HepG2 (cell line): ENCODE measurements at regions not wholly inside any gene's neighbourhood (a gene's known extent, or its start where the extent isn't known, plus 50 kb on each side); places are given as distances from the start of the nearest gene placed in this dataset.

Experiments used
- ELF1 ChIP-seq: sonication (generic); formaldehyde crosslinking; IDR thresholded peaks from 2 replicates; pipeline ENCODE4 v1.4.0; 2020; ENCODE audit warnings: missing genetic modification reagents
- ELF3 ChIP-seq: IDR thresholded peaks from 2 replicates; pipeline ENCODE4 v1.6.1; 2016; ENCODE audit warnings: missing genetic modification reagents, missing compliant biosample characterization
- ELF4 ChIP-seq: sonication (generic); formaldehyde crosslinking; IDR thresholded peaks from 2 replicates; pipeline ENCODE4 v1.5.0; 2020; ENCODE audit warnings: missing genetic modification reagents, mild to moderate bottlenecking, moderate library complexity, borderline replicate concordance
- GABPA ChIP-seq, 2 experiments: IDR thresholded peaks; 2 replicates each; pipeline ENCODE4 v1.6.1; 2011 to 2016; ENCODE audit warnings: low read depth in 2 of 2, low read length in 1 of 2, missing biosample characterization in 1 of 2, missing genetic modification characterization in 1 of 2
- GABPB1 ChIP-seq: IDR thresholded peaks from 2 replicates; pipeline ENCODE4 v1.6.1; 2016; ENCODE audit warnings: mild to moderate bottlenecking, missing genetic modification reagents, moderate library complexity, missing compliant biosample characterization
- GATAD2A ChIP-seq: IDR thresholded peaks from 2 replicates; pipeline ENCODE4 v1.6.1; 2016
- NPAS2 ChIP-seq: sonication (generic); formaldehyde crosslinking; IDR thresholded peaks from 2 replicates; pipeline ENCODE4 v1.8.0; 2022; ENCODE audit warnings: mild to moderate bottlenecking, missing genetic modification reagents, borderline replicate concordance
- NR2F1 ChIP-seq, 2 experiments: fragments of 450-650 bp in 1 of 2; formaldehyde crosslinking in 1 of 2; IDR thresholded peaks; 2 replicates each; pipeline versions ENCODE4 v1.5.0 to v1.6.1; 2016 to 2020; ENCODE audit warnings: mild to moderate bottlenecking in 1 of 2, missing compliant biosample characterization in 1 of 2, missing genetic modification reagents in 1 of 2, moderate library complexity in 1 of 2
- PCBP1 ChIP-seq: fragments of 200-400 bp; formaldehyde crosslinking; IDR thresholded peaks from 2 replicates; pipeline ENCODE4 v1.6.1; 2017; ENCODE audit warnings: mild to moderate bottlenecking, low read depth, low read length, borderline replicate concordance
- SP140L ChIP-seq: sonication (generic); formaldehyde crosslinking; IDR thresholded peaks from 2 replicates; pipeline ENCODE4 v1.4.0; 2020; ENCODE audit warnings: missing genetic modification reagents, borderline replicate concordance
- SP2 ChIP-seq: sonication (generic); formaldehyde crosslinking; IDR thresholded peaks from 2 replicates; pipeline ENCODE4 v1.5.1; 2020; ENCODE audit warnings: mild to moderate bottlenecking, missing genetic modification reagents
- ZNF788 ChIP-seq: sonication (generic); formaldehyde crosslinking; IDR thresholded peaks from 2 replicates; pipeline ENCODE4 v1.5.0; 2020; ENCODE audit warnings: mild to moderate bottlenecking, missing genetic modification reagents, borderline replicate concordance
- TF ChIP-seq, protein P1 (sequence below): sonication (generic); formaldehyde crosslinking; IDR thresholded peaks from 2 replicates; pipeline ENCODE4 v1.5.0; 2020; ENCODE audit warnings: mild to moderate bottlenecking, missing genetic modification reagents, moderate library complexity
- TF ChIP-seq, protein P2 (sequence below): IDR thresholded peaks from 2 replicates; pipeline ENCODE4 v1.6.1; 2016

DNA sequence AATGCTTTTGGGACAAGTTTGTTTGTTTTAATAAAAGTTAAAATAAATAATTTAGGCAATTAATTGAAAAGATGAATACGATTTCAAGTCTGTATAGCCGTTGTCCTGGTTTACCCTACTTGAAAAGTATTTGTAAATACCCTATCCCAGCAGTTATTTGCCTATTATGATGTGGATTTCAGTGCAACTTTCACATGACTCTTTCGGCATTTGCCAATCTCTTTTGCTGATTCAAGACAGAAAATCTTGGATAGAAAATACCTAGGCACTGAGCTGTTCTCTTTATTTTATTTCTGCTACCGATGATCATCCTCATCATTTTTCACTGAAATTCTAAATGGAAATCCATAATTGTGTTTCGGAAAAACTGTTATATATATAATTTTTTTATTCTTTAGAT is 125.9 kb upstream of the FZD8 start:
- TF ChIP-seq ELF3 (CRISPR knock-in tag) (no peak), NR2F1 (CRISPR knock-in tag; IDR thresholded peaks at IDR 0.05) (no peak), NPAS2 (CRISPR knock-in tag) (no peak), ELF4 (no peak), SP2 (no peak), GABPB1 (no peak), GATAD2A (CRISPR knock-in tag) (no peak), ELF1 (no peak), SP140L (CRISPR knock-in tag) (no peak), GABPA (IDR thresholded peaks at IDR 0.05; ENCODE audit: low read depth, low read length) (no peak), GABPA (CRISPR knock-in tag; IDR thresholded peaks at IDR 0.05; ENCODE audit: low read depth) (no peak), ZNF788 (CRISPR knock-in tag) (no peak), PCBP1 (no peak)
- TF ChIP-seq, protein P1, sequence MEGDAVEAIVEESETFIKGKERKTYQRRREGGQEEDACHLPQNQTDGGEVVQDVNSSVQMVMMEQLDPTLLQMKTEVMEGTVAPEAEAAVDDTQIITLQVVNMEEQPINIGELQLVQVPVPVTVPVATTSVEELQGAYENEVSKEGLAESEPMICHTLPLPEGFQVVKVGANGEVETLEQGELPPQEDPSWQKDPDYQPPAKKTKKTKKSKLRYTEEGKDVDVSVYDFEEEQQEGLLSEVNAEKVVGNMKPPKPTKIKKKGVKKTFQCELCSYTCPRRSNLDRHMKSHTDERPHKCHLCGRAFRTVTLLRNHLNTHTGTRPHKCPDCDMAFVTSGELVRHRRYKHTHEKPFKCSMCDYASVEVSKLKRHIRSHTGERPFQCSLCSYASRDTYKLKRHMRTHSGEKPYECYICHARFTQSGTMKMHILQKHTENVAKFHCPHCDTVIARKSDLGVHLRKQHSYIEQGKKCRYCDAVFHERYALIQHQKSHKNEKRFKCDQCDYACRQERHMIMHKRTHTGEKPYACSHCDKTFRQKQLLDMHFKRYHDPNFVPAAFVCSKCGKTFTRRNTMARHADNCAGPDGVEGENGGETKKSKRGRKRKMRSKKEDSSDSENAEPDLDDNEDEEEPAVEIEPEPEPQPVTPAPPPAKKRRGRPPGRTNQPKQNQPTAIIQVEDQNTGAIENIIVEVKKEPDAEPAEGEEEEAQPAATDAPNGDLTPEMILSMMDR (CRISPR knock-in tag), result no peak
- TF ChIP-seq, protein P2, sequence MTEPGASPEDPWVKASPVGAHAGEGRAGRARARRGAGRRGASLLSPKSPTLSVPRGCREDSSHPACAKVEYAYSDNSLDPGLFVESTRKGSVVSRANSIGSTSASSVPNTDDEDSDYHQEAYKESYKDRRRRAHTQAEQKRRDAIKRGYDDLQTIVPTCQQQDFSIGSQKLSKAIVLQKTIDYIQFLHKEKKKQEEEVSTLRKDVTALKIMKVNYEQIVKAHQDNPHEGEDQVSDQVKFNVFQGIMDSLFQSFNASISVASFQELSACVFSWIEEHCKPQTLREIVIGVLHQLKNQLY (CRISPR knock-in tag), result no peak
